Large intestine (tissue), 3 donors: ENCODE measurements at regions not wholly inside any gene's neighbourhood (a gene's known extent, or its start where the extent isn't known, plus 50 kb on each side); places are given as distances from the start of the nearest gene placed in this dataset.

Experiments
- DNase-seq, 2 donors: peaks; one replicate each; pipeline versions ENCODE4 v3.0.0 to v3.0.0-alpha.2; 2013
- H3K27ac ChIP-seq: one replicate; pipeline ENCODE4 v1.5.1; 2013; ENCODE audit warnings: low read length
- H3K27me3 ChIP-seq: 2 replicates; pipeline ENCODE4 v1.6.1; 2013; ENCODE audit warnings: low read length; ENCODE audit not compliant: control insufficient read depth, insufficient read depth
- H3K36me3 ChIP-seq: 2 replicates; pipeline ENCODE4 v1.6.1; 2013; ENCODE audit warnings: low read length; ENCODE audit not compliant: control insufficient read depth, insufficient read depth
- H3K4me1 ChIP-seq: one replicate; pipeline ENCODE4 v1.6.1; 2013; ENCODE audit warnings: low read length; ENCODE audit not compliant: control insufficient read depth, insufficient read depth
- H3K4me3 ChIP-seq: one replicate; pipeline ENCODE4 v1.5.1; 2013; ENCODE audit warnings: low read length
- H3K9me3 ChIP-seq: one replicate; pipeline ENCODE4 v1.6.1; 2013; ENCODE audit warnings: mild to moderate bottlenecking, low read depth, low read length, moderate library complexity; ENCODE audit not compliant: control insufficient read depth
- WGBS: methylation state at CpG from one replicate; pipeline ENCODE4 v1.1.5; 2013; ENCODE audit warnings: low lambda C conversion rate; ENCODE audit not compliant: insufficient coverage; 5-methylcytosine and 5-hydroxymethylcytosine counted together

- Histone ChIP-seq H3K36me3 (no peaks in the 10 kb centered on the region), H3K27me3 (peaks cover 25% of the 10 kb centered on the region), H3K4me3 (no peak overlapping the region), H3K9me3 (peaks cover 3% of the 10 kb centered on the region), H3K4me1 (peaks cover 4% of the 10 kb centered on the region), H3K27ac (no peak overlapping the region)
- no CpG with 5 or more reads among the region's 3 CpGs for WGBS
- no peak for DNase-seq
Measured at GRCh38 chr3:40617084-40617483, 92.3 kb downstream of the ZNF621 start.

DNA sequence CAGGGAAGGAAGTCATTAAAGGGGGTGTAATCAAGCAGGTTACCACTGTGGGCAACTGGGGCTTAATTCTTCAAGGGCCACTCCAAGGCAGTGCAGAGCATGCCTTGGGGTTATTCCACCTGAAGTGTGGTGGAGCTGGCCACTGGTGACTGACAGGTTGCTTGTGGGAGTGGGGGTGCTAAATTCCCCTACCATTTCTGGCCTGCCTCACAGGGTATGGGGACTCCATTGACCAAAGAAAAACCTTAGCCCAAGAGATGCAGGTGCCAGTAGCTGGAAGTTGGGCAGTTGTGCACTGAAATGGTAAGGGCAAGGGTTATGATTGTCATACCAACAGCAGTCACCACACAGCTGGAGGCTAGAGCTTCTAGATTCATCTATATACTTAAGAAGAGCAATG lies 93.4 kb downstream of the ZNF621 start:
- Histone ChIP-seq H3K27me3 (peaks cover 25% of the 10 kb centered on the region), H3K9me3 (peaks cover 3% of the 10 kb centered on the region), H3K4me1 (peaks cover 4% of the 10 kb centered on the region), H3K36me3 (no peaks in the 10 kb centered on the region), H3K4me3 (no peak overlapping the region), H3K27ac (no peak overlapping the region)
- DNase-seq, result no peak

DNA sequence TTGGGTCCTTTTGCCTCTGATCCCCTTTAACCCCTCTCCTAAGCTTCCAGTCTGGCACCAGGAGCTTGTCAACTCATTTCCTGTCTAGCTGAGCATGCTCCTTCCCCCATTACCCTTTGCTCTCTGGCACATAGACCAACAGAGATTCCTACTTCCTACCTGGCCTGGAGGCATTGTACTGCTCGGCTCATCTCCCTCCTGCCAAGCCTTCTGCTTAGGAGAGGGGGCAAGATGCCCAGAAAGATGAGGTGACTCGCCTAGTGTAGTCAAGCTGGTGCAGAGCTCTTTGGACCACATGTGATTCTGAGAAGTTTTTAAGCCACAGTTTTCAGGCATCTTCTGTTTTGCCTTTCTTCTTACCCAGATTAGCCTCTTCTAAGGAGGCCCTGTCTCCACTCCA lies 95.4 kb downstream of the ZNF621 start:
- Histone ChIP-seq H3K36me3 (no peaks in the 10 kb centered on the region), H3K27ac (no peak overlapping the region), H3K4me1 (peaks cover 2% of the 10 kb centered on the region), H3K27me3 (peaks cover 23% of the 10 kb centered on the region), H3K9me3 (peaks cover 6% of the 10 kb centered on the region), H3K4me3 (no peak overlapping the region)
- no peak for DNase-seq
- WGBS, result no CpG with 5 or more reads among the region's 2 CpGs

- no peak for DNase-seq
- H3K36me3 ChIP-seq, result no peaks in the 10 kb centered on the region
- H3K4me1 ChIP-seq, result no peaks in the 10 kb centered on the region
Measured at GRCh38 chr3:40621252-40621651, 96.5 kb downstream of the ZNF621 start.

GRCh38 chr3:40623567-40623966 lies 98.8 kb downstream of the ZNF621 start:
- Histone ChIP-seq H3K9me3 (peaks cover 3% of the 10 kb centered on the region), H3K4me3 (no peak overlapping the region), H3K4me1 (no peaks in the 10 kb centered on the region), H3K27ac (no peak overlapping the region), H3K27me3 (peaks cover 2% of the 10 kb centered on the region), H3K36me3 (no peaks in the 10 kb centered on the region)
- peak; percentile 29 to 31 for DNase-seq
- no CpG with 5 or more reads among the region's 1 CpG for WGBS

More at GRCh38 chr3:40621252-40621651, 96.5 kb downstream of the ZNF621 start:
- Histone ChIP-seq H3K27me3 (peaks cover 12% of the 10 kb centered on the region), H3K9me3 (peaks cover 3% of the 10 kb centered on the region), H3K4me3 (no peak overlapping the region), H3K27ac (no peak overlapping the region)
- no CpG with 5 or more reads among the region's 4 CpGs for WGBS

DNA sequence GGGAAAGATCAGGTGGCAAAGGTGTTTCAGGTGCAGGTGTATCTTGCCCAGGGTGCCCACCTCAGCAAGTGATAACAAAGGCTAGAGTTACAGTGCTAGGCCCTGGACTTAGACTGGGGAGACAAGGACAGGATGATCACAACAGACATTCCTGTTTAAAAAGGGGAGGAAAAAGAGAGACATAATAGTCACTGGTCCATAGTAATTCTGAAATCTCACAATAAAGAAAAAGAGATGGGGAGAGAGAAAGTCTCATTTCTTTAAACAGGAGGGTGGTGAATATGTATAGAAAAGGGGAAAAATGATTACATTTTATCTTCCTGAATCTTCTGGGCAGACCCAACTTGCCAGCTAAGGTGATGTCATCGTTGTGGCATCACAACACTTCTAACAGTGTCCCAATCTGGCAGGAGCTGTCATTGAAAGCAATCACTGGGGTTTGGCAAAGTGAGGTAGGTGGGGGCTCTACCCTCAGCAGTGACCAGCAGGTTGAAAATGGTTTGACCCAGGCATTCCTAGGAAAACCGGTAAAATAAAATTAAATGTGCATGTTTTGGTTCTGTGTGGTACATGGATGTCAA lies 99.5 kb downstream of the ZNF621 start:
- Histone ChIP-seq H3K27me3 (peaks cover 2% of the 10 kb centered on the region), H3K36me3 (no peaks in the 10 kb centered on the region), H3K4me1 (no peaks in the 10 kb centered on the region), H3K4me3 (no peak overlapping the region), H3K27ac (no peak overlapping the region), H3K9me3 (peaks cover 3% of the 10 kb centered on the region)
- DNase-seq, result no peak
- WGBS, result no CpG with 5 or more reads among the region's 2 CpGs

- H3K4me3 ChIP-seq, result no peak overlapping the region
- WGBS, result no CpG with 5 or more reads among the region's 1 CpG
- H3K9me3 ChIP-seq, result peaks cover 3% of the 10 kb centered on the region
- no peaks in the 10 kb centered on the region for H3K4me1 ChIP-seq
- DNase-seq, result no peak
- H3K36me3 ChIP-seq, result no peaks in the 10 kb centered on the region
- H3K27ac ChIP-seq, result no peak overlapping the region
- peaks cover 2% of the 10 kb centered on the region for H3K27me3 ChIP-seq
Measured at GRCh38 chr3:40627095-40627494, 102.3 kb downstream of the ZNF621 start.

DNA sequence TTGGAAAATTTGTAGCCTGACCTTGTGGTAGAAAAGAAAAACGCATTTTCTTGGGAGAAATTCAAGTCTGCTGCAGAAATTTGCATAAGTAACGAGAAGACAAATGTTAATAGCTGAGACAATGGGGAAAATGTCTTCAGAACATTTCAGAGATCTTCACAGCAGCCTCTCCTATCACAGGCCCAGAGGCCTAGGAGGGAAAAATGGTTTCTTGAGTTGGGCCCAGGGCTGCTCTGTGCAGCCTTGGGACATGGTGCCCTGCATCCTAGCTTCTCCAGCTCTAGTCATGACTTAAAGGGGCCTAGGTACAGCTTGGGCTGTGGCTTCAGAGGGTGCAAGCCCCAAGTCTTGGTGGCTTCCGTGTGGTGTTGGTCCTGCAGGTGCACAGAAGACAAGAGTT lies 104.2 kb downstream of the ZNF621 start:
- 63% methylated on average over 1 of the region's 3 CpGs for WGBS
- DNase-seq, result no peak
- H3K4me1 ChIP-seq, result no peaks in the 10 kb centered on the region
- peaks cover 2% of the 10 kb centered on the region for H3K27me3 ChIP-seq
- H3K27ac ChIP-seq, result no peak overlapping the region
- peaks cover 3% of the 10 kb centered on the region for H3K9me3 ChIP-seq
- H3K4me3 ChIP-seq, result no peak overlapping the region
- H3K36me3 ChIP-seq, result no peaks in the 10 kb centered on the region

- WGBS, result 100% methylated on average over 2 of the region's 5 CpGs
- no peak for DNase-seq
Measured at GRCh38 chr3:40631341-40631995, 106.7 kb downstream of the ZNF621 start.

DNA sequence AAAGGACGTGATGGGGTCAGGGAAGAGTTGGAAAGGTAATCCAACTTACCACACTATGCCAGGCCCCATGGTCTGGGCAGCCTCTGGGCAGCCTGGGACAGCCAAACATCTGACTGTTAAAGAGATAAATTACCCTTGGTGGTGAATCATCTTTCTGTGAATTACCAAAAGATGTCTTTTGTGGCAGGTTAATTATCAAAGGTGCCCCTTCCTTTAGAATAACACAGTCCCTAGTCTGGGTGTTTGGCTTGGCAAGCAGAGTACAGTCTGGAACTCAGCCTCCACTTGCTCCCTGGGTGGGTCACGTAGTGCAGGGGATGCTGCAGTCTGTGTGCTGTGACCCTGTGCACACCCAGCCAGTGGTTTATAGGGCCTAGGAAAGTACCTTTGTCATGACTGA lies 113.1 kb downstream of the ZNF621 start:
- no peaks in the 10 kb centered on the region for H3K36me3 ChIP-seq
- H3K27ac ChIP-seq, result no peak overlapping the region
- H3K4me1 ChIP-seq, result no peaks in the 10 kb centered on the region
- H3K9me3 ChIP-seq, result peaks cover 4% of the 10 kb centered on the region
- no CpG with 5 or more reads among the region's 2 CpGs for WGBS
- no peak overlapping the region for H3K4me3 ChIP-seq
- DNase-seq, result no peak
- H3K27me3 ChIP-seq, result no peaks in the 10 kb centered on the region

More at GRCh38 chr3:40631341-40631995, 106.7 kb downstream of the ZNF621 start:
- no peaks in the 10 kb centered on the region for H3K36me3 ChIP-seq
- no peak overlapping the region for H3K27ac ChIP-seq
- H3K27me3 ChIP-seq, result no peaks in the 10 kb centered on the region
- no peaks in the 10 kb centered on the region for H3K4me1 ChIP-seq
- no peak overlapping the region for H3K4me3 ChIP-seq
- H3K9me3 ChIP-seq, result peaks cover 4% of the 10 kb centered on the region

- Histone ChIP-seq H3K9me3 (peaks cover 4% of the 10 kb centered on the region), H3K27ac (no peak overlapping the region), H3K36me3 (no peaks in the 10 kb centered on the region), H3K4me3 (no peak overlapping the region), H3K27me3 (no peaks in the 10 kb centered on the region), H3K4me1 (no peaks in the 10 kb centered on the region)
- DNase-seq, result no peak
- no CpG with 5 or more reads among the region's 1 CpG for WGBS
Measured at GRCh38 chr3:40639006-40639405, 114.2 kb downstream of the ZNF621 start.
